Mesenchymal stem cell (in vitro differentiated cells and primary cell): ENCODE measurements at regions not wholly inside any gene's neighbourhood (a gene's known extent, or its start where the extent isn't known, plus 50 kb on each side); places are given as distances from the start of the nearest gene placed in this dataset.

ENCODE experiments used
- DNase-seq: peaks from one replicate; pipeline ENCODE4 v3.0.0-alpha.2; 2013
- H2AFZ ChIP-seq: one replicate; pipeline ENCODE4 v1.6.1; 2013; ENCODE audit warnings: low read depth, mild to moderate bottlenecking, control low read depth, inconsistent platforms, low read length, moderate library complexity
- H2AK5ac ChIP-seq: 2 replicates; pipeline ENCODE4 v1.6.1; 2013; ENCODE audit warnings: low read length, moderate library complexity, mild to moderate bottlenecking, inconsistent platforms; ENCODE audit not compliant: severe bottlenecking
- H2BK120ac ChIP-seq: one replicate; pipeline ENCODE4 v1.6.1; 2013; ENCODE audit warnings: low read depth, mild to moderate bottlenecking, inconsistent platforms, low read length, moderate library complexity
- H2BK12ac ChIP-seq, 2 experiments: one replicate each; pipeline ENCODE4 v1.6.1; 2013; ENCODE audit warnings: inconsistent platforms in 2 of 2, low read length in 2 of 2, mild to moderate bottlenecking in 2 of 2, moderate library complexity in 2 of 2, control low read depth in 1 of 2
- H2BK15ac ChIP-seq: one replicate; pipeline ENCODE4 v1.6.1; 2013; ENCODE audit warnings: mild to moderate bottlenecking, low read depth, inconsistent platforms; ENCODE audit not compliant: poor library complexity, severe bottlenecking
- H2BK5ac ChIP-seq: 2 replicates; pipeline ENCODE4 v1.6.1; 2013; ENCODE audit warnings: low read depth, mild to moderate bottlenecking, low read length, control low read depth, inconsistent platforms; ENCODE audit not compliant: poor library complexity, severe bottlenecking
- H3K14ac ChIP-seq, 2 experiments: one replicate each; pipeline ENCODE4 v1.6.1; 2013; ENCODE audit warnings: inconsistent platforms in 2 of 2, low read length in 2 of 2, control low read depth in 1 of 2, mild to moderate bottlenecking in 1 of 2, moderate library complexity in 1 of 2
- H3K18ac ChIP-seq, 2 experiments: one replicate each; pipeline ENCODE4 v1.6.1; 2013; ENCODE audit warnings: inconsistent platforms in 2 of 2, low read length in 2 of 2, control low read depth in 1 of 2, low read depth in 1 of 2, mild to moderate bottlenecking in 1 of 2
- H3K23ac ChIP-seq, 2 experiments: one replicate each; pipeline ENCODE4 v1.6.1; 2013; ENCODE audit warnings: inconsistent platforms in 2 of 2, low read length in 2 of 2, mild to moderate bottlenecking in 2 of 2, moderate library complexity in 2 of 2, control low read depth in 1 of 2
- H3K27ac ChIP-seq: 2 replicates; pipeline ENCODE4 v1.5.1; 2013; ENCODE audit warnings: mild to moderate bottlenecking, moderate library complexity, low read length, control low read depth, inconsistent platforms; ENCODE audit not compliant: poor library complexity, severe bottlenecking
- H3K27me3 ChIP-seq, 2 experiments: 2 replicates each; pipeline versions ENCODE4 v1.6.1 to v1.7.0; 2013; ENCODE audit warnings: low read length in 2 of 2, mild to moderate bottlenecking in 2 of 2, moderate library complexity in 2 of 2, control low read depth in 1 of 2, inconsistent platforms in 1 of 2; ENCODE audit not compliant: control insufficient read depth in 1 of 2, insufficient read depth in 1 of 2
- H3K36me3 ChIP-seq, 2 experiments: 2 replicates each; pipeline versions ENCODE4 v1.6.1 to v1.7.0; 2013; ENCODE audit warnings: low read length in 2 of 2, control low read depth in 1 of 2, inconsistent platforms in 1 of 2, low read depth in 1 of 2, mild to moderate bottlenecking in 1 of 2; ENCODE audit not compliant: insufficient read depth in 2 of 2, control insufficient read depth in 1 of 2
- H3K4ac ChIP-seq, 2 experiments: one replicate each; pipeline ENCODE4 v1.6.1; 2013; ENCODE audit warnings: inconsistent platforms in 2 of 2, low read length in 2 of 2, mild to moderate bottlenecking in 2 of 2, moderate library complexity in 2 of 2, control low read depth in 1 of 2, low read depth in 1 of 2
- H3K4me1 ChIP-seq: 2 replicates; pipeline ENCODE4 v1.6.1; 2013; ENCODE audit warnings: low read depth, low read length, control low read depth; ENCODE audit not compliant: control insufficient read depth, insufficient read depth
- H3K4me2 ChIP-seq: 2 replicates; pipeline ENCODE4 v1.6.1; 2013; ENCODE audit warnings: low read length, mild to moderate bottlenecking, inconsistent platforms; ENCODE audit not compliant: poor library complexity, severe bottlenecking
- H3K4me3 ChIP-seq, 2 experiments: 2 replicates each; pipeline versions ENCODE4 v1.5.1 to v1.7.0; 2013; ENCODE audit warnings: low read length in 2 of 2, mild to moderate bottlenecking in 2 of 2, control low read depth in 1 of 2, low read depth in 1 of 2; ENCODE audit not compliant: insufficient read depth in 1 of 2
- H3K79me1 ChIP-seq: replicated peaks from 2 replicates; pipeline ENCODE4 v1.6.1; 2013; ENCODE audit warnings: mild to moderate bottlenecking, control low read depth, low read length, inconsistent platforms; ENCODE audit not compliant: poor library complexity, severe bottlenecking
- H3K9ac ChIP-seq: 2 replicates; pipeline ENCODE4 v1.7.0; 2013; ENCODE audit warnings: mild to moderate bottlenecking, low read length, moderate library complexity
- H3K9me3 ChIP-seq: 2 replicates; pipeline ENCODE4 v1.7.0; 2013; ENCODE audit warnings: mild to moderate bottlenecking, low read length; ENCODE audit not compliant: control insufficient read depth
- H4K8ac ChIP-seq: one replicate; pipeline ENCODE4 v1.6.1; 2013; ENCODE audit warnings: inconsistent platforms, mild to moderate bottlenecking, low read length, moderate library complexity
- H4K91ac ChIP-seq: one replicate; pipeline ENCODE4 v1.6.1; 2013; ENCODE audit warnings: mild to moderate bottlenecking, low read length, inconsistent platforms
- WGBS: methylation state at CpG from one replicate; pipeline ENCODE4 v1.1.7; 2013; ENCODE audit warnings: mixed read lengths; 5-methylcytosine and 5-hydroxymethylcytosine counted together

- WGBS = 88% methylated on average over 20 of the region's 20 CpGs
- no peak overlapping the region for H3K4me2 ChIP-seq
- H2BK5ac ChIP-seq = no peak overlapping the region
These were observed 415.0 kb upstream of the IRX1 start for GRCh38 chr5:3180636-3181035.

DNA sequence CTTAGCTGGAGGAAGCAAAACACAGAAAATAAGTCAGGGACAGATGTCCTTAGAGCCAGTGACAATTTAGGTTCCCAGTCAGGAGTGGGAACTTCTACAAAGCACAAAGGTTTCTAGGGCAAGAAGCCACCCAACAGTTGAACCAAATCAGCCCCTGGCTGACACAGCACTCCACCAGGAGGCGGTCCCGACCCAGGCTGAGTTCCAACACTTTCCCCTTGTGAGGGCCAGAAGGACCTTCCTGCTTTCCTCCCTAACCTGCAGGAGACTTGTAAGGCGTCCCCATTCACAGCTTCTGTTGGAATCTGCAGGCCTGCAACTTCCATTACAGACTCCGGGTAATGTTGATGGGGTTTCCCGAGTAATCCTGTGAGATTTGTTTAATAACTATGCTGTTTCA is 416.4 kb upstream of the IRX1 start:
- no peak for DNase-seq

More at GRCh38 chr5:3180636-3181035, 415.0 kb upstream of the IRX1 start:
- H3K79me1 ChIP-seq = no peaks in the 10 kb centered on the region
- no peak overlapping the region for H4K91ac ChIP-seq
- H3K18ac ChIP-seq = no peak overlapping the region
- H2BK120ac ChIP-seq = no peak overlapping the region
- H2BK12ac ChIP-seq = no peak overlapping the region
- no peaks in the 10 kb centered on the region for H3K4me1 ChIP-seq
- no peak overlapping the region for H4K8ac ChIP-seq
- DNase-seq = no peak
- H3K36me3 ChIP-seq = no peaks in the 10 kb centered on the region
- H3K27me3 ChIP-seq = no peaks in the 10 kb centered on the region
- H2AFZ ChIP-seq = no peak overlapping the region
- H2BK15ac ChIP-seq = no peak overlapping the region
- H3K27ac ChIP-seq = no peak overlapping the region
- H2AK5ac ChIP-seq = no peak overlapping the region
- no peak overlapping the region for H3K14ac ChIP-seq
- no peak overlapping the region for H3K4me3 ChIP-seq
- no peak overlapping the region for H3K9ac ChIP-seq
- no peak overlapping the region for H3K4ac ChIP-seq
- H3K23ac ChIP-seq = no peak overlapping the region
- no peaks in the 10 kb centered on the region for H3K9me3 ChIP-seq

DNA sequence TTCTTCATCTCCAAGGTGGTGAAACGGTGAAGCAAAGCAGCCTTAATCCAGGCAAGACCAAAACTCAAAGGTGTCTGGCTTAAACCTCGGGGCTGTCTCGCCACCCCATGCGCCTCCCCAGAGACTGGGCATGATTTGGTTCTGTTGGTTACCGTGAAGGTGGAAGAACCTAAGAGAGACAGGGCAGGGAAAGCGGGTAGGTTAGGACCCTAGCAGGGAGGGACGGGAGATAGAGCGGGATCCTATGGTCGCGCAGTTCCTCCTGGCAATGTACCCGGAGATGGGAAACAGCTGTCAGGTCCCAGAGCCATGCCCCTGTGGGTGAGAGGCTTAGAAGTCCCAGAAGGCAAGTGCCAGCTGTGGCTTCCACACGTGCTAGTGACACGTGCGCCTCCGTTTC is 418.3 kb upstream of the IRX1 start:
- H3K23ac ChIP-seq = no peak overlapping the region
- H3K4ac ChIP-seq = no peak overlapping the region
- H3K4me2 ChIP-seq = no peak overlapping the region
- H3K27me3 ChIP-seq = no peaks in the 10 kb centered on the region
- no peaks in the 10 kb centered on the region for H3K4me1 ChIP-seq
- no peak overlapping the region for H2AFZ ChIP-seq
- no peaks in the 10 kb centered on the region for H3K79me1 ChIP-seq
- no peaks in the 10 kb centered on the region for H3K36me3 ChIP-seq
- H3K9ac ChIP-seq = no peak overlapping the region
- H3K18ac ChIP-seq = no peak overlapping the region
- no peak overlapping the region for H2BK15ac ChIP-seq
- no peak overlapping the region for H2BK12ac ChIP-seq
- H3K9me3 ChIP-seq = no peaks in the 10 kb centered on the region
- no peak for DNase-seq
- no peak overlapping the region for H3K14ac ChIP-seq
- H4K91ac ChIP-seq = no peak overlapping the region
- H2BK120ac ChIP-seq = no peak overlapping the region
- no peak overlapping the region for H2AK5ac ChIP-seq
- no peak overlapping the region for H2BK5ac ChIP-seq
- 90% methylated on average over 15 of the region's 15 CpGs for WGBS
- no peak overlapping the region for H3K4me3 ChIP-seq
- no peak overlapping the region for H3K27ac ChIP-seq
- H4K8ac ChIP-seq = no peak overlapping the region

More for the DNA sequence above, 416.4 kb upstream of the IRX1 start:
- Histone ChIP-seq H3K4me3 (no peak overlapping the region), H4K91ac (no peak overlapping the region), H3K14ac (no peak overlapping the region), H3K79me1 (no peaks in the 10 kb centered on the region), H3K4ac (no peak overlapping the region), H3K9ac (no peak overlapping the region), H3K23ac (no peak overlapping the region), H3K4me1 (no peaks in the 10 kb centered on the region), H3K27ac (no peak overlapping the region), H3K9me3 (no peaks in the 10 kb centered on the region), H2BK5ac (no peak overlapping the region), H4K8ac (no peak overlapping the region), H2BK15ac (no peak overlapping the region), H3K18ac (no peak overlapping the region), H2BK12ac (no peak overlapping the region), H2AK5ac (no peak overlapping the region), H3K27me3 (no peaks in the 10 kb centered on the region), H2AFZ (no peak overlapping the region), H2BK120ac (no peak overlapping the region), H3K36me3 (no peaks in the 10 kb centered on the region), H3K4me2 (no peak overlapping the region)
- 67% methylated on average over 5 of the region's 5 CpGs for WGBS

- Histone ChIP-seq H3K23ac (no peak overlapping the region), H2AFZ (no peak overlapping the region), H3K36me3 (no peaks in the 10 kb centered on the region), H3K4ac (no peak overlapping the region), H3K4me3 (no peak overlapping the region), H2BK5ac (no peak overlapping the region), H2BK120ac (no peak overlapping the region), H3K9ac (no peak overlapping the region), H3K79me1 (no peaks in the 10 kb centered on the region), H4K91ac (no peak overlapping the region), H4K8ac (no peak overlapping the region), H2AK5ac (no peak overlapping the region), H3K4me1 (no peaks in the 10 kb centered on the region), H2BK15ac (no peak overlapping the region), H3K27me3 (no peaks in the 10 kb centered on the region), H3K18ac (no peak overlapping the region), H2BK12ac (no peak overlapping the region), H3K9me3 (no peaks in the 10 kb centered on the region), H3K14ac (no peak overlapping the region), H3K27ac (no peak overlapping the region), H3K4me2 (no peak overlapping the region)
- 74% methylated on average over 7 of the region's 7 CpGs for WGBS
- no peak for DNase-seq
These were observed 420.2 kb upstream of the IRX1 start for GRCh38 chr5:3175416-3175815.
